ENCODE measurements at regions not wholly inside any gene's neighbourhood (a gene's known extent, or its start where the extent isn't known, plus 50 kb on each side); places are given as distances from the start of the nearest gene placed in this dataset.

- H3K4me3 ChIP-seq (ENCODE audit: low read length): no peak overlapping the region
- DNase-seq (ENCODE audit: low read depth): peak; percentile 65
- no peak for TF ChIP-seq CTCF (conservative IDR thresholded peaks at IDR 0.05; ENCODE audit: low read depth, low read length)
Observed at GRCh38 chr5:164202338-164202737, 696.9 kb downstream of the MAT2B start.

- TF ChIP-seq CTCF (conservative IDR thresholded peaks at IDR 0.05; ENCODE audit: low read depth, low read length): no peak
Observed at GRCh38 chr5:164203581-164204225, 698.3 kb downstream of the MAT2B start.

GRCh38 chr5:164204338-164204946 lies 699.0 kb downstream of the MAT2B start:
- peak; percentile 43 for DNase-seq (ENCODE audit: low read depth)
- no peak overlapping the region for H3K4me3 ChIP-seq (ENCODE audit: low read length)
- TF ChIP-seq CTCF (conservative IDR thresholded peaks at IDR 0.05; ENCODE audit: low read depth, low read length): no peak

More at GRCh38 chr5:164203581-164204225, 698.3 kb downstream of the MAT2B start:
- no peak for DNase-seq (ENCODE audit: low read depth)
- no peak overlapping the region for H3K4me3 ChIP-seq (ENCODE audit: low read length)

GRCh38 chr5:164206196-164206595 lies 700.8 kb downstream of the MAT2B start:
- H3K4me3 ChIP-seq (ENCODE audit: low read length): no peak overlapping the region
- DNase-seq (ENCODE audit: low read depth): no peak
- no peak for TF ChIP-seq CTCF (conservative IDR thresholded peaks at IDR 0.05; ENCODE audit: low read depth, low read length)

GRCh38 chr5:164207646-164208045 lies 702.2 kb downstream of the MAT2B start:
- H3K4me3 ChIP-seq (ENCODE audit: low read length): no peak overlapping the region
- no peak for DNase-seq (ENCODE audit: low read depth)
- no peak for TF ChIP-seq CTCF (conservative IDR thresholded peaks at IDR 0.05; ENCODE audit: low read depth, low read length)

GRCh38 chr5:164210491-164210890 lies 705.1 kb downstream of the MAT2B start:
- no peak overlapping the region for H3K4me3 ChIP-seq (ENCODE audit: low read length)
- no peak for TF ChIP-seq CTCF (conservative IDR thresholded peaks at IDR 0.05; ENCODE audit: low read depth, low read length)
- no peak for DNase-seq (ENCODE audit: low read depth)

GRCh38 chr5:164214698-164215097 lies 709.3 kb downstream of the MAT2B start:
- DNase-seq (ENCODE audit: low read depth): no peak
- no peak for TF ChIP-seq CTCF (conservative IDR thresholded peaks at IDR 0.05; ENCODE audit: low read depth, low read length)
- H3K4me3 ChIP-seq (ENCODE audit: low read length): no peak overlapping the region
